Neural progenitor cell (in vitro differentiated cells): ENCODE measurements at regions not wholly inside any gene's neighbourhood (a gene's known extent, or its start where the extent isn't known, plus 50 kb on each side); places are given as distances from the start of the nearest gene placed in this dataset.

Experiments
- DNase-seq: peaks from one replicate; pipeline ENCODE4 v3.0.0-alpha.2; 2016; ENCODE audit warnings: low spot score
- H2AFZ ChIP-seq: fragments of 200-600 bp; sonication (generic); replicated peaks from 2 replicates; pipeline ENCODE4 v1.6.1; 2016; ENCODE audit warnings: antibody characterized with exemption
- H3F3A ChIP-seq: fragments of 200-600 bp; sonication (generic); 2 replicates; pipeline ENCODE4 v1.6.1; 2016; ENCODE audit warnings: antibody characterized with exemption, low read depth
- H3K27ac ChIP-seq: fragments of 200-600 bp; sonication (generic); 2 replicates; pipeline ENCODE4 v1.5.1; 2016; ENCODE audit warnings: mild to moderate bottlenecking
- H3K27me3 ChIP-seq: fragments of 200-600 bp; sonication (generic); 2 replicates; pipeline ENCODE4 v1.6.1; 2016; ENCODE audit warnings: mild to moderate bottlenecking, moderate library complexity
- H3K36me3 ChIP-seq: fragments of 200-600 bp; sonication (generic); 2 replicates; pipeline ENCODE4 v1.5.1; 2016
- H3K4me1 ChIP-seq: fragments of 200-600 bp; sonication (generic); 2 replicates; pipeline ENCODE4 v1.6.1; 2016; ENCODE audit warnings: mixed run types
- H3K4me2 ChIP-seq: fragments of 200-600 bp; sonication (generic); 2 replicates; pipeline ENCODE4 v1.6.1; 2016
- H3K4me3 ChIP-seq: fragments of 200-600 bp; sonication (generic); 2 replicates; pipeline ENCODE4 v1.5.1; 2016
- H3K79me2 ChIP-seq: fragments of 200-600 bp; sonication (generic); 2 replicates; pipeline ENCODE4 v1.6.1; 2016; ENCODE audit warnings: low read depth
- H3K9ac ChIP-seq: fragments of 200-600 bp; sonication (generic); 2 replicates; pipeline ENCODE4 v1.6.1; 2016
- H3K9me3 ChIP-seq: fragments of 200-600 bp; sonication (generic); 2 replicates; pipeline ENCODE4 v1.5.1; 2016; ENCODE audit warnings: low read depth
- H4K20me1 ChIP-seq: fragments of 200-600 bp; sonication (generic); 2 replicates; pipeline ENCODE4 v1.6.1; 2016; ENCODE audit warnings: low read depth
- H3K27ac Mint-ChIP-seq: 3 replicates; pipeline ENCODE4 v1.8.0; 2021; ENCODE audit warnings: mixed read lengths
- H3K27me3 Mint-ChIP-seq: 2 replicates; pipeline ENCODE4 v1.8.0; 2022; ENCODE audit warnings: low read depth, mild to moderate bottlenecking, inconsistent platforms, moderate library complexity, mixed read lengths; ENCODE audit not compliant: insufficient read depth
- H3K36me3 Mint-ChIP-seq: 3 replicates; pipeline ENCODE4 v1.8.0; 2021; ENCODE audit warnings: mixed read lengths
- H3K4me1 Mint-ChIP-seq: 3 replicates; pipeline ENCODE4 v1.8.0; 2021; ENCODE audit warnings: mixed read lengths
- H3K4me3 Mint-ChIP-seq: 3 replicates; pipeline ENCODE4 v1.8.0; 2021; ENCODE audit warnings: mild to moderate bottlenecking, moderate library complexity, mixed read lengths
- H3K9me3 Mint-ChIP-seq: 3 replicates; pipeline ENCODE4 v1.8.0; 2020; ENCODE audit warnings: mixed read lengths
- CTCF ChIP-seq: fragments of 200-600 bp; sonication (generic); IDR thresholded peaks from 2 replicates; pipeline ENCODE4 v1.5.1; 2017; ENCODE audit warnings: antibody characterized with exemption, mild to moderate bottlenecking
- EZH2 ChIP-seq: fragments of 200-600 bp; sonication (generic); IDR thresholded peaks from 2 replicates; pipeline ENCODE4 v1.6.1; 2017; ENCODE audit warnings: antibody characterized with exemption, mild to moderate bottlenecking, moderate library complexity
- EZH2phosphoT487 ChIP-seq: fragments of 200-600 bp; sonication (generic); IDR thresholded peaks from 2 replicates; pipeline ENCODE4 v1.6.1; 2017; ENCODE audit warnings: antibody characterized with exemption

- Mint-ChIP-seq H3K9me3 (peaks cover 5% of the 10 kb centered on the region), H3K4me1 (peaks cover 22% of the 10 kb centered on the region), H3K36me3 (no peaks in the 10 kb centered on the region), H3K27me3 (peaks cover 3% of the 10 kb centered on the region), H3K27ac (peak overlapping the region; percentile 27), H3K4me3 (no peak overlapping the region)
- DNase-seq, result no peak
- no peaks in the 10 kb centered on the region for H3K36me3 ChIP-seq
- no peak overlapping the region for H3K27ac ChIP-seq
- H4K20me1 ChIP-seq, result no peaks in the 10 kb centered on the region
- H3K4me2 ChIP-seq, result no peak overlapping the region
- TF ChIP-seq EZH2phosphoT487, result no peak
- no peak for TF ChIP-seq CTCF
- TF ChIP-seq EZH2, result no peak
- no peaks in the 10 kb centered on the region for H3F3A ChIP-seq
- H3K4me3 ChIP-seq, result no peak overlapping the region
- H3K79me2 ChIP-seq, result no peaks in the 10 kb centered on the region
- H3K9me3 ChIP-seq, result no peaks in the 10 kb centered on the region
- H3K27me3 ChIP-seq, result no peaks in the 10 kb centered on the region
- H2AFZ ChIP-seq, result peak overlapping the region; percentile 36
- H3K9ac ChIP-seq, result no peak overlapping the region
- H3K4me1 ChIP-seq, result peaks cover 11% of the 10 kb centered on the region
Observed at GRCh38 chr5:158287643-158288271, 428.8 kb upstream of the CLINT1 start.

GRCh38 chr5:158286827-158287226 is 427.9 kb upstream of the CLINT1 start:
- no peak overlapping the region for H3K27ac ChIP-seq
- H3K9me3 Mint-ChIP-seq, result peaks cover 5% of the 10 kb centered on the region
- H3K36me3 ChIP-seq, result no peaks in the 10 kb centered on the region
- no peak overlapping the region for H3K4me3 Mint-ChIP-seq
- H3K4me3 ChIP-seq, result no peak overlapping the region
- no peaks in the 10 kb centered on the region for H4K20me1 ChIP-seq
- H3K4me1 ChIP-seq, result peaks cover 8% of the 10 kb centered on the region
- no peak overlapping the region for H3K4me2 ChIP-seq
- H2AFZ ChIP-seq, result no peak overlapping the region
- H3K27me3 ChIP-seq, result no peaks in the 10 kb centered on the region
- no peaks in the 10 kb centered on the region for H3K79me2 ChIP-seq
- H3K9ac ChIP-seq, result no peak overlapping the region
- DNase-seq, result no peak
- H3K4me1 Mint-ChIP-seq, result peaks cover 20% of the 10 kb centered on the region
- H3K9me3 ChIP-seq, result no peaks in the 10 kb centered on the region
- H3K36me3 Mint-ChIP-seq, result no peaks in the 10 kb centered on the region
- TF ChIP-seq EZH2 (no peak), CTCF (no peak), EZH2phosphoT487 (no peak)
- peaks cover 6% of the 10 kb centered on the region for H3K27me3 Mint-ChIP-seq
- H3F3A ChIP-seq, result no peaks in the 10 kb centered on the region
- H3K27ac Mint-ChIP-seq, result no peak overlapping the region

DNA sequence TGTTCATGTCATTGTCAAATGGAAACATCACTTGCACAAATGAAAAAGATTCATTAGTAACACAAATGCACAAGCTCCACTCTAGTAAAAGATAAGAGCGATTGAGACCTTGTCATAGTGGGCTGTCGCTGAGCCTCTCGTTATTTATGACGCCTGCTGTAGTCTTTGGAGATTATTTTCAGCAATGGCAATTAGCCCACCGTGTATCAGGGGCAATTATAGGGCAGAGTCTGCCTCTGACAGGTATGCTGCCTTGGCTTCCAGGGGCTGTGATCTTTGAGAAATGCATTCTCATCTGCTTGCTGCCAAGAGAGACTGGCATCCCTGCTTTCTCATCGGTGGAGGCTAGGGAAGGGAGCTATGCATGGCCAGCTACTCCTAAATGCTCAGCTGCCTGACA is 426.8 kb upstream of the CLINT1 start:
- Mint-ChIP-seq H3K36me3 (no peaks in the 10 kb centered on the region), H3K4me3 (no peak overlapping the region), H3K27ac (no peak overlapping the region), H3K4me1 (peaks cover 10% of the 10 kb centered on the region), H3K27me3 (peaks cover 6% of the 10 kb centered on the region), H3K9me3 (peaks cover 8% of the 10 kb centered on the region)
- H3K4me1 ChIP-seq, result no peaks in the 10 kb centered on the region
- no peak for DNase-seq
- no peaks in the 10 kb centered on the region for H3K9me3 ChIP-seq
- H3K27ac ChIP-seq, result no peak overlapping the region
- H3K27me3 ChIP-seq, result no peaks in the 10 kb centered on the region
- no peaks in the 10 kb centered on the region for H3F3A ChIP-seq
- no peaks in the 10 kb centered on the region for H3K79me2 ChIP-seq
- no peak overlapping the region for H3K4me3 ChIP-seq
- H4K20me1 ChIP-seq, result no peaks in the 10 kb centered on the region
- H2AFZ ChIP-seq, result no peak overlapping the region
- H3K36me3 ChIP-seq, result no peaks in the 10 kb centered on the region
- TF ChIP-seq EZH2phosphoT487, result no peak
- no peak for TF ChIP-seq EZH2
- TF ChIP-seq CTCF, result no peak
- H3K9ac ChIP-seq, result no peak overlapping the region
- no peak overlapping the region for H3K4me2 ChIP-seq
